Tibial nerve (tissue), 4 donors: ENCODE measurements at regions not wholly inside any gene's neighbourhood (a gene's known extent, or its start where the extent isn't known, plus 50 kb on each side); places are given as distances from the start of the nearest gene placed in this dataset.

ENCODE experiments used
- DNase-seq, 2 donors: peaks; one replicate each; pipeline ENCODE4 v3.0.0-alpha.2; 2019; ENCODE audit warnings: low spot score in 2 of 2
- H3K27ac ChIP-seq, 4 donors: fragments of 200-600 bp; sonication (generic) in 3 of 4; one replicate each; pipeline ENCODE4 v1.5.1; 2017 to 2019; ENCODE audit warnings: mild to moderate bottlenecking in 1 of 4
- H3K27me3 ChIP-seq, 2 donors: fragments of 200-600 bp; sonication (generic) in 1 of 2; one replicate each; pipeline versions ENCODE4 v1.5.1 to v1.6.0; 2017 to 2019
- H3K36me3 ChIP-seq, 3 donors: fragments of 200-600 bp; sonication (generic); one replicate each; pipeline ENCODE4 v1.5.1; 2018 to 2019
- H3K4me1 ChIP-seq, 4 donors: fragments of 200-600 bp; sonication (generic) in 3 of 4; one replicate each; pipeline ENCODE4 v1.5.1; 2017 to 2019
- H3K4me3 ChIP-seq, 4 donors: fragments of 200-600 bp; sonication (generic) in 3 of 4; one replicate each; pipeline ENCODE4 v1.5.1; 2017 to 2019; ENCODE audit warnings: mild to moderate bottlenecking in 1 of 4, moderate library complexity in 1 of 4
- H3K9me3 ChIP-seq, 4 donors: fragments of 200-600 bp; sonication (generic) in 3 of 4; one replicate each; pipeline ENCODE4 v1.5.1; 2017 to 2019
- EP300 ChIP-seq, 2 donors: sonication (generic); formaldehyde crosslinking; IDR thresholded peaks; one replicate each; pipeline ENCODE4 v1.6.1; 2017; ENCODE audit warnings: antibody characterized with exemption in 2 of 2, mild to moderate bottlenecking in 1 of 2
- POLR2A ChIP-seq, 2 donors: fragments of 450-650 bp; IDR thresholded peaks; one replicate each; pipeline ENCODE4 v1.6.1; 2017; ENCODE audit warnings: antibody characterized with exemption in 2 of 2, mild to moderate bottlenecking in 2 of 2, moderate library complexity in 2 of 2
- WGBS, 2 donors: methylation state at CpG; one replicate each; pipeline ENCODE4 v1.1.5; 2018; 5-methylcytosine and 5-hydroxymethylcytosine counted together
- TF ChIP-seq, protein P1 (sequence below), 5 experiments: fragments of 200-600 bp in 3 of 5; fragments of 450-650 bp in 2 of 5; sonication (generic) in 3 of 5; IDR thresholded peaks; one replicate each; pipeline ENCODE4 v1.5.1; 2016 to 2019; ENCODE audit warnings: antibody characterized with exemption in 5 of 5, mild to moderate bottlenecking in 3 of 5, moderate library complexity in 2 of 5

DNA sequence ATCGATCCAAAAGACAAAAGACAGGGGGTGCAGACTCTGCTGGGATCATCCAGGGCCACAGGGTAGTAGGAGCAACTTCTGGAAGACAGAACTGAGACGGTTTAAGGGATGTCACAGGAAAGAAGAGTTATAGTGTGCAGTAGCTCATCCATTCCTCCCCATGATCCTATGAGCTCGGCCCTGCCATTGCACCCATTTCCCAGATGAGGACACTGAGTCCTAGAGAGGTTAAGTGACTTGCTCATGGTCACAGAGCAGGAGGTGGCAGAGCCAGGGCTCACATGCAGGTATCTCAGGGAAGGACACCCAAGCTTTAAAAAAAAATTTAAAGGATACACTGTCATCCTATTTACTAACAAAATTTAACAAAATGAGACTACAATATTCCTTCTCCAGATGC lies 86.1 kb upstream of the FZD10 start:
- H3K4me3 ChIP-seq, result no peak overlapping the region
- H3K4me1 ChIP-seq, result no peaks in the 10 kb centered on the region
- 62 to 77% methylated on average over 3 of the region's 3 CpGs for WGBS, 2 donors
- peaks cover 0 to 3% of the 10 kb centered on the region in 2 donors for H3K27me3 ChIP-seq
- H3K27ac ChIP-seq, result no peak overlapping the region
- no peak for TF ChIP-seq POLR2A (IDR thresholded peaks at IDR 0.05)
- TF ChIP-seq, protein P1, sequence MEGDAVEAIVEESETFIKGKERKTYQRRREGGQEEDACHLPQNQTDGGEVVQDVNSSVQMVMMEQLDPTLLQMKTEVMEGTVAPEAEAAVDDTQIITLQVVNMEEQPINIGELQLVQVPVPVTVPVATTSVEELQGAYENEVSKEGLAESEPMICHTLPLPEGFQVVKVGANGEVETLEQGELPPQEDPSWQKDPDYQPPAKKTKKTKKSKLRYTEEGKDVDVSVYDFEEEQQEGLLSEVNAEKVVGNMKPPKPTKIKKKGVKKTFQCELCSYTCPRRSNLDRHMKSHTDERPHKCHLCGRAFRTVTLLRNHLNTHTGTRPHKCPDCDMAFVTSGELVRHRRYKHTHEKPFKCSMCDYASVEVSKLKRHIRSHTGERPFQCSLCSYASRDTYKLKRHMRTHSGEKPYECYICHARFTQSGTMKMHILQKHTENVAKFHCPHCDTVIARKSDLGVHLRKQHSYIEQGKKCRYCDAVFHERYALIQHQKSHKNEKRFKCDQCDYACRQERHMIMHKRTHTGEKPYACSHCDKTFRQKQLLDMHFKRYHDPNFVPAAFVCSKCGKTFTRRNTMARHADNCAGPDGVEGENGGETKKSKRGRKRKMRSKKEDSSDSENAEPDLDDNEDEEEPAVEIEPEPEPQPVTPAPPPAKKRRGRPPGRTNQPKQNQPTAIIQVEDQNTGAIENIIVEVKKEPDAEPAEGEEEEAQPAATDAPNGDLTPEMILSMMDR (IDR thresholded peaks at IDR 0.05), result no peak
- TF ChIP-seq EP300 (IDR thresholded peaks at IDR 0.05), result no peak
- H3K9me3 ChIP-seq, result peaks cover 0 to 17% (median 0%) of the 10 kb centered on the region in 4 donors
- H3K36me3 ChIP-seq, result no peaks in the 10 kb centered on the region
- no peak for DNase-seq

- 5 to 13% methylated on average over 5 of the region's 5 CpGs for WGBS, 2 donors
- Histone ChIP-seq H3K4me3 (no peak overlapping the region), H3K27me3 (peaks cover 0 to 6% of the 10 kb centered on the region in 2 donors), H3K4me1 (no peaks in the 10 kb centered on the region), H3K36me3 (no peaks in the 10 kb centered on the region), H3K9me3 (peaks cover 0 to 17% (median 0%) of the 10 kb centered on the region in 4 donors), H3K27ac (no peak overlapping the region)
- TF ChIP-seq EP300 (IDR thresholded peaks at IDR 0.05) (no peak), POLR2A (IDR thresholded peaks at IDR 0.05) (no peak)
- TF ChIP-seq, protein P1 (IDR thresholded peaks at IDR 0.05), result no peak
- DNase-seq, result no peak
Measured at GRCh38 chr12:130076752-130077151, 85.5 kb upstream of the FZD10 start.

GRCh38 chr12:130078852-130079251 lies 83.4 kb upstream of the FZD10 start:
- no peak for TF ChIP-seq EP300 (IDR thresholded peaks at IDR 0.05)
- no peak for TF ChIP-seq POLR2A (IDR thresholded peaks at IDR 0.05)
- TF ChIP-seq, protein P1 (IDR thresholded peaks at IDR 0.05), result no peak
- no peak overlapping the region for H3K4me3 ChIP-seq
- H3K27ac ChIP-seq, result no peak overlapping the region
- no peaks in the 10 kb centered on the region for H3K36me3 ChIP-seq
- H3K9me3 ChIP-seq, result peaks cover 0 to 17% (median 0%) of the 10 kb centered on the region in 4 donors
- WGBS, 2 donors, result 62 to 63% methylated on average over 3 of the region's 3 CpGs
- H3K27me3 ChIP-seq, result peaks cover 0 to 6% of the 10 kb centered on the region in 2 donors
- no peaks in the 10 kb centered on the region for H3K4me1 ChIP-seq
- DNase-seq, result no peak

DNA sequence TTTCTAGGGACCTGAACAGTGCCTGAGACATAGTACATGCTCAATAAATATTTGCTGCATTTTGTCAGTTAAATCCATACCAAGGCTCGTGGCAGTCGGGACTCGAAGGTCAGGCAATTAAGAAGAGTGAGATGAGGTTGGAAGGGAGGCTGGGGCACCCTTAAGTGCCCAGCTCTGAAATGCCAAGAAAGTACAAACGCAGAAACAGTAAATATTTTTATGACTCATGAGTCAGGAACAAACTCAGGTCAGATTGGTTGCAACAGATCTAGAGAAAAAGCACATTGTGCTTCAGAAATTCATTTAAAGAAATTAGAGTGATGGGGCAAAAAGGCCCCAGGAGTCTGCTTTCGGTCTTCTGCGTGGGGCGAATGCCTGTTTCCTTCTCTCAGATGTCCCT lies 83.0 kb upstream of the FZD10 start:
- no peaks in the 10 kb centered on the region for H3K36me3 ChIP-seq
- DNase-seq, result no peak
- no peak overlapping the region for H3K27ac ChIP-seq
- H3K27me3 ChIP-seq, result peaks cover 0 to 6% of the 10 kb centered on the region in 2 donors
- 54 to 61% methylated on average over 7 of the region's 7 CpGs for whole genome bisulfite sequencing, 2 donors
- no peaks in the 10 kb centered on the region for H3K4me1 ChIP-seq
- no peak overlapping the region for H3K4me3 ChIP-seq
- H3K9me3 ChIP-seq, result peaks cover 0 to 17% (median 0%) of the 10 kb centered on the region in 4 donors
- TF ChIP-seq EP300 (IDR thresholded peaks at IDR 0.05) (no peak), POLR2A (IDR thresholded peaks at IDR 0.05) (no peak)
- TF ChIP-seq, protein P1 (IDR thresholded peaks at IDR 0.05), result no peak

GRCh38 chr12:130080205-130080604 lies 82.1 kb upstream of the FZD10 start:
- no peak for DNase-seq
- H3K4me1 ChIP-seq, result no peaks in the 10 kb centered on the region
- no peaks in the 10 kb centered on the region for H3K36me3 ChIP-seq
- H3K4me3 ChIP-seq, result no peak overlapping the region
- H3K27ac ChIP-seq, result no peak overlapping the region
- no peak for TF ChIP-seq EP300 (IDR thresholded peaks at IDR 0.05)
- H3K27me3 ChIP-seq, result peaks cover 0 to 6% of the 10 kb centered on the region in 2 donors
- H3K9me3 ChIP-seq, result peaks cover 0 to 17% (median 0%) of the 10 kb centered on the region in 4 donors
- WGBS, 2 donors, result 57 to 85% methylated on average over 6 of the region's 6 CpGs
